Psoas muscle (tissue), 7 donors: ENCODE measurements at regions not wholly inside any gene's neighbourhood (a gene's known extent, or its start where the extent isn't known, plus 50 kb on each side); places are given as distances from the start of the nearest gene placed in this dataset.

Source experiments
- ATAC-seq, 4 donors: fragments of 200-7000 bp; cut with Tn5 transposase; one replicate each; pipeline ENCODE4 v1.9.1; 2020; ENCODE audit warnings: moderate library complexity in 3 of 4, mild to moderate bottlenecking in 2 of 4
- DNase-seq, 2 donors: peaks; one replicate each; pipeline ENCODE4 v3.0.0-alpha.2; 2020
- H3K27ac ChIP-seq: fragments of 200-600 bp; one replicate; pipeline ENCODE4 v1.8.0; 2022
- H3K27me3 ChIP-seq, 3 donors: fragments of 200-600 bp in 1 of 3; one replicate each; pipeline versions ENCODE4 v1.6.1 to v1.8.0; 2013 to 2022; ENCODE audit warnings: low read length in 2 of 3, mild to moderate bottlenecking in 2 of 3, moderate library complexity in 1 of 3; ENCODE audit not compliant: insufficient read depth in 3 of 3
- H3K36me3 ChIP-seq, 2 donors: fragments of 200-600 bp in 1 of 2; one replicate each; pipeline versions ENCODE4 v1.6.1 to v1.8.0; 2013 to 2022; ENCODE audit warnings: low read depth in 1 of 2, mild to moderate bottlenecking in 1 of 2, moderate library complexity in 1 of 2; ENCODE audit not compliant: insufficient read depth in 1 of 2
- H3K4me1 ChIP-seq: fragments of 200-600 bp; one replicate; pipeline ENCODE4 v1.8.0; 2022
- H3K4me3 ChIP-seq: fragments of 200-600 bp; one replicate; pipeline ENCODE4 v1.8.0; 2022; ENCODE audit warnings: mild to moderate bottlenecking
- H3K9me3 ChIP-seq: fragments of 200-600 bp; one replicate; pipeline ENCODE4 v1.8.0; 2022
- CTCF ChIP-seq: fragments of 200-600 bp; IDR thresholded peaks from one replicate; pipeline ENCODE4 v1.8.0; 2022; ENCODE audit warnings: antibody characterized with exemption
- WGBS, 3 donors: extraction: QIAGEN DNeasy Blood & Tissue Kit; methylation state at CpG; one replicate each; pipeline versions ENCODE4 v1.1.6 to v1.1.7; 2013; 5-methylcytosine and 5-hydroxymethylcytosine counted together
- intact Hi-C, 2 donors: fragments of 100-400 bp; cut with DNase I; formaldehyde crosslinking; loops; one replicate each; pipeline versions ENCODE4 v1.11.0 to v1.14.2; 2022
- donor health status: healthy with polysubstance abuse.
- donor health status: DM: no; HTN: no; CAD: no; lungs with moderate emphysema.
- donor health status: Bipolar disorder and iron deficiency.
- donor health status: healthy.
- donor health status: DM: yes; HTN: yes; CAD: no.
- donor health status: DM: no; HTN: no; CAD: no.
- donor health status: DM: yes; HTN: yes; CAD: no.

- ATAC-seq (no peak), DNase-seq (no peak)
- TF ChIP-seq CTCF, result no peak
- Histone ChIP-seq H3K27me3 (no peaks in the 10 kb centered on the region), H3K27ac (no peak overlapping the region), H3K4me3 (no peak overlapping the region), H3K4me1 (no peaks in the 10 kb centered on the region), H3K9me3 (no peaks in the 10 kb centered on the region), H3K36me3 (no peaks in the 10 kb centered on the region)
- WGBS, 3 donors, result 44 to 49% (median 48%) methylated on average over 13 of the region's 13 CpGs
- intact Hi-C loops, result no loop called here
These were observed 522.6 kb upstream of the SALL3 start for GRCh38 chr18:78457011-78457410.

- no peaks in the 10 kb centered on the region for H3K36me3 ChIP-seq
- no peak for TF ChIP-seq CTCF
- no peaks in the 10 kb centered on the region for H3K9me3 ChIP-seq
- H3K4me3 ChIP-seq, result no peak overlapping the region
- ATAC-seq (no peak), DNase-seq (no peak)
- H3K4me1 ChIP-seq, result no peaks in the 10 kb centered on the region
- intact Hi-C loops, result no loop called here
- no peak overlapping the region for H3K27ac ChIP-seq
- WGBS, 3 donors, result 73 to 91% (median 87%) methylated on average over 7 of the region's 7 CpGs
- no peaks in the 10 kb centered on the region for H3K27me3 ChIP-seq
These were observed 521.9 kb upstream of the SALL3 start for GRCh38 chr18:78457731-78458130.

GRCh38 chr18:78458356-78458755 lies 521.3 kb upstream of the SALL3 start:
- Histone ChIP-seq H3K27ac (no peak overlapping the region), H3K27me3 (no peaks in the 10 kb centered on the region), H3K4me1 (no peaks in the 10 kb centered on the region), H3K36me3 (no peaks in the 10 kb centered on the region), H3K9me3 (no peaks in the 10 kb centered on the region), H3K4me3 (no peak overlapping the region)
- 82 to 88% (median 84%) methylated on average over 4 of the region's 4 CpGs for WGBS, 3 donors
- no peak for ATAC-seq
- intact Hi-C loops, result no loop called here
- no peak for TF ChIP-seq CTCF
- DNase-seq, result no peak

GRCh38 chr18:78459668-78460067 lies 520.0 kb upstream of the SALL3 start:
- Histone ChIP-seq H3K9me3 (no peaks in the 10 kb centered on the region), H3K4me3 (no peak overlapping the region), H3K4me1 (no peaks in the 10 kb centered on the region), H3K27ac (no peak overlapping the region), H3K27me3 (no peaks in the 10 kb centered on the region), H3K36me3 (no peaks in the 10 kb centered on the region)
- no peak for DNase-seq
- intact Hi-C loops, result no loop called here
- WGBS, 3 donors, result 19 to 29% (median 28%) methylated on average over 3 of the region's 3 CpGs
- no peak for TF ChIP-seq CTCF
- ATAC-seq, result no peak

- no peaks in the 10 kb centered on the region for H3K4me1 ChIP-seq
- intact Hi-C loops, result no loop called here
- H3K4me3 ChIP-seq, result no peak overlapping the region
- H3K27me3 ChIP-seq, result no peaks in the 10 kb centered on the region
- WGBS, 3 donors, result 41 to 58% (median 48%) methylated on average over 3 of the region's 3 CpGs
- ATAC-seq (no peak), DNase-seq (no peak)
- no peaks in the 10 kb centered on the region for H3K36me3 ChIP-seq
- H3K9me3 ChIP-seq, result peaks cover 7% of the 10 kb centered on the region
- TF ChIP-seq CTCF, result no peak
- no peak overlapping the region for H3K27ac ChIP-seq
These were observed 519.1 kb upstream of the SALL3 start for GRCh38 chr18:78460558-78460957.
